ENCODE measurements at regions not wholly inside any gene's neighbourhood (a gene's known extent, or its start where the extent isn't known, plus 50 kb on each side); places are given as distances from the start of the nearest gene placed in this dataset.
"Not testable (repeated sequence)": the region's sequence is repeated elsewhere in the genome, so short reads cannot be mapped to it uniquely, and the experiment has no call there.

DNA sequence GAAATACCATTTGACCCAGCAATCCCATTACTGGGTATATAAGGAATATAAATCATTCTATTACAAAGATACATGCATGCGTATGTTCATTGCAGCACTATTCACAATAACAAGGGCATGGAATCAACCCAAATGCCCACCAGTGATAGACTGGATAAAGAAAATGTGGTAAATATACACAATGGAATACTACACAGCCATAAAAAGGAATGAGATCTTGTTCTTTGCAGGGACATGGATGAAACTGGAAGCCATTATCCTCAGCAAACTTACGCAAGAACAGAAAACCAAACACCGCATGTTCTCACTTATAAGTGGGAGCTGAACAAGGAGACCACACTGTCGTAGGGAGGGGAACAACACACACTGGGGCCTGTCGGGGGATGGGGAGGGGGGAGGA is 57.3 kb upstream of the PIP4K2A start:
- BruUV-seq (replicated peaks); CTCF ChIA-PET (ENCODE audit: low intra/inter-chr PET ratio); H3K27ac ChIP-seq (ENCODE audit: extremely low read depth, low read depth, low read length); FAIRE-seq; H2AFZ ChIP-seq (ENCODE audit: low read depth, low read length); in situ Hi-C loops (cut with MboI); H3K27me3 ChIP-seq (ENCODE audit: control insufficient read depth in 2 of 2, insufficient read depth in 2 of 2, low read length in 2 of 2); H3K4me2 ChIP-seq (ENCODE audit: insufficient read depth, low read length); H3K4me1 ChIP-seq (replicated peaks in 1 of 2; ENCODE audit: control insufficient read depth in 2 of 2, insufficient read depth in 2 of 2, low read length in 2 of 2); H3K9ac ChIP-seq (ENCODE audit: insufficient read depth in 1 of 2, low read depth in 2 of 2, low read length in 2 of 2); intact Hi-C loops (cut with micrococcal nuclease); H3K36me3 ChIP-seq (ENCODE audit: control insufficient read depth, insufficient read depth, low read length); ATAC-seq; H3K9me3 ChIP-seq (replicated peaks; ENCODE audit: control insufficient read depth, insufficient read depth, low read depth, low read length); H3K4me3 ChIP-seq; H3K9me1 ChIP-seq (ENCODE audit: control insufficient read depth, insufficient read depth, low read length); H3K79me2 ChIP-seq (ENCODE audit: control insufficient read depth, insufficient read depth, low read length); DNase-seq (ENCODE audit: extremely low read depth in 1 of 4, low spot score in 3 of 4); H4K20me1 ChIP-seq (replicated peaks; ENCODE audit: control insufficient read depth, insufficient read depth, low read length): not testable (repeated sequence)
- POLR2A ChIA-PET: interaction anchor here (1.1 kb wide), 1 partner anchor 9 kb away, joined by 3 read pairs; no protein-coding TSS in a partner anchor
- TF ChIP-seq ZNF146 (CRISPR knock-in tag; IDR thresholded peaks at IDR 0.05; ENCODE audit: unreplicated experiment): peak; percentile 78
- WGBS (ENCODE audit: insufficient coverage, low coverage, missing lambda C conversion rate): 87% methylated on average over 4 of the region's 5 CpGs

DNA sequence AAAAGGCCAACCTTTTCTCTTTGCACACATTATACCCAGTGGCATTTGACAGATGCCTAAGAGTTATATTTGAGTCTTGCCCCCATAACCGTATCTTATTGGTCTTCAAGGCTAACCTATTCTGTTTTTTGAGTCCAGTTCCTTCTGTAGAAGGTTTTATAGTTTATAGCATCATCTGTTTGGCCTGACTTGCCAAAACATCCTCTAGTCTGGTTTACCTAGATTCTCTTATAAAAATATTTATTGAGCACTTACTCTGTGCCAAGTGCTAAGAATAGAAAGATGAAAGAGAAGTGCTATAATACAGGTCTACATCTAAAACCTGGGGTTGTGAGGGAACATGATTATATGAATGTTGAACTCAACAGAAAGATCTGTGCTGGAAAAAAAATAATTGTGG is 55.9 kb upstream of the PIP4K2A start:
- Histone ChIP-seq H3K4me3 (no peak overlapping the region), H3K4me1 (replicated peaks in 1 of 2; ENCODE audit: control insufficient read depth in 2 of 2, insufficient read depth in 2 of 2, low read length in 2 of 2) (no peaks in the 10 kb centered on the region), H3K36me3 (ENCODE audit: control insufficient read depth, insufficient read depth, low read length) (no peaks in the 10 kb centered on the region), H3K27me3 (ENCODE audit: control insufficient read depth in 2 of 2, insufficient read depth in 2 of 2, low read length in 2 of 2) (no peaks in the 10 kb centered on the region), H3K4me2 (ENCODE audit: insufficient read depth, low read length) (no peak overlapping the region), H3K9me1 (ENCODE audit: control insufficient read depth, insufficient read depth, low read length) (no peaks in the 10 kb centered on the region), H3K79me2 (ENCODE audit: control insufficient read depth, insufficient read depth, low read length) (no peaks in the 10 kb centered on the region), H3K27ac (ENCODE audit: extremely low read depth, low read depth, low read length) (no peak overlapping the region), H3K9me3 (replicated peaks; ENCODE audit: control insufficient read depth, insufficient read depth, low read depth, low read length) (peaks cover 2% of the 10 kb centered on the region), H2AFZ (ENCODE audit: low read depth, low read length) (no peak overlapping the region), H4K20me1 (replicated peaks; ENCODE audit: control insufficient read depth, insufficient read depth, low read length) (no peaks in the 10 kb centered on the region), H3K9ac (ENCODE audit: insufficient read depth in 1 of 2, low read depth in 2 of 2, low read length in 2 of 2) (no peak overlapping the region)
- POLR2A ChIA-PET: interaction anchor here (0.7 kb wide), 1 partner anchor 29 kb away, joined by 3 read pairs; no protein-coding TSS in a partner anchor
- in situ Hi-C loops (cut with MboI) (no loop called here), intact Hi-C loops (cut with micrococcal nuclease) (no loop called here)
- BruUV-seq (replicated peaks): no TSS peak
- FAIRE-seq (no peak), DNase-seq (ENCODE audit: extremely low read depth in 1 of 4, low spot score in 3 of 4) (no peak), ATAC-seq (no peak)
- CTCF ChIA-PET (ENCODE audit: low intra/inter-chr PET ratio): no interaction called here
- WGBS (ENCODE audit: insufficient coverage, low coverage, missing lambda C conversion rate): 32% methylated on average over 1 of the region's 1 CpG
- no peak for TF ChIP-seq ELK1 (CRISPR knock-in tag; IDR thresholded peaks at IDR 0.05)
- TF ChIP-seq KLF1 (tag; IDR thresholded peaks at IDR 0.05): no peak
- no peak for TF ChIP-seq HOXB6 (CRISPR knock-in tag; IDR thresholded peaks at IDR 0.05; ENCODE audit: borderline replicate concordance)
